ENCODE measurements at regions not wholly inside any gene's neighbourhood (a gene's known extent, or its start where the extent isn't known, plus 50 kb on each side); places are given as distances from the start of the nearest gene placed in this dataset.

- no peaks in the 10 kb centered on the region for H3K4me1 ChIP-seq
- no peaks in the 10 kb centered on the region for H3K9me3 ChIP-seq
- no peak overlapping the region for H3K4me3 ChIP-seq
- H3K27ac ChIP-seq, result no peak overlapping the region
- WGBS, 2 donors, result 32 to 35% methylated on average over 1 of the region's 1 CpG
- DNase-seq (ENCODE audit: low spot score in 2 of 2), result no peak
- no peaks in the 10 kb centered on the region for H3K27me3 ChIP-seq
- no peaks in the 10 kb centered on the region for H3K36me3 ChIP-seq
- TF ChIP-seq, protein P1, sequence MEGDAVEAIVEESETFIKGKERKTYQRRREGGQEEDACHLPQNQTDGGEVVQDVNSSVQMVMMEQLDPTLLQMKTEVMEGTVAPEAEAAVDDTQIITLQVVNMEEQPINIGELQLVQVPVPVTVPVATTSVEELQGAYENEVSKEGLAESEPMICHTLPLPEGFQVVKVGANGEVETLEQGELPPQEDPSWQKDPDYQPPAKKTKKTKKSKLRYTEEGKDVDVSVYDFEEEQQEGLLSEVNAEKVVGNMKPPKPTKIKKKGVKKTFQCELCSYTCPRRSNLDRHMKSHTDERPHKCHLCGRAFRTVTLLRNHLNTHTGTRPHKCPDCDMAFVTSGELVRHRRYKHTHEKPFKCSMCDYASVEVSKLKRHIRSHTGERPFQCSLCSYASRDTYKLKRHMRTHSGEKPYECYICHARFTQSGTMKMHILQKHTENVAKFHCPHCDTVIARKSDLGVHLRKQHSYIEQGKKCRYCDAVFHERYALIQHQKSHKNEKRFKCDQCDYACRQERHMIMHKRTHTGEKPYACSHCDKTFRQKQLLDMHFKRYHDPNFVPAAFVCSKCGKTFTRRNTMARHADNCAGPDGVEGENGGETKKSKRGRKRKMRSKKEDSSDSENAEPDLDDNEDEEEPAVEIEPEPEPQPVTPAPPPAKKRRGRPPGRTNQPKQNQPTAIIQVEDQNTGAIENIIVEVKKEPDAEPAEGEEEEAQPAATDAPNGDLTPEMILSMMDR (IDR thresholded peaks at IDR 0.05), result no peak
- TF ChIP-seq EP300 (IDR thresholded peaks at IDR 0.05), result no peak
Measured at GRCh38 chr17:53607475-53607874, 215.3 kb upstream of the KIF2B start.

DNA sequence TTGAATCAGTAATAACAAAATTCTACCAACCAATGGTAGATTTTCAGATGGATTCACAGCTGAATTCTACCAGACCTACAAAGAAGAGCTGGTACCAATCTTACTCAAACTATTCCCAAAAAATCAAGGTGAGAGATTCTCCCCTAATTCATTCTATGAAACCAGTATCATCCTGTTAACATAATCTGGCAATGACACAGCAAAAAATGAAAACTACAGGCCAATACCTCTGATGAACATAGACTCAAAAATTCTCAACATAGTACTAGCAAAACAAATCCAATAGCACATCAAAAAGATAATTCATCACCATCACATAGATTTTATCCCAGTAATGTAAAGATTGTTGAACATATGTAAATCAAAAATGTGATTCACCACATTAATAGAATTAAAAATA is 234.4 kb upstream of the KIF2B start:
- Histone ChIP-seq H3K27ac (no peak overlapping the region), H3K4me3 (no peak overlapping the region), H3K36me3 (no peaks in the 10 kb centered on the region), H3K9me3 (no peaks in the 10 kb centered on the region), H3K4me1 (no peaks in the 10 kb centered on the region), H3K27me3 (no peaks in the 10 kb centered on the region)
- no peak for DNase-seq (ENCODE audit: low spot score in 2 of 2)
- TF ChIP-seq EP300 (IDR thresholded peaks at IDR 0.05) (no peak), POLR2A (IDR thresholded peaks at IDR 0.05) (no peak)
- TF ChIP-seq, protein P1 (IDR thresholded peaks at IDR 0.05), result no peak

- no peaks in the 10 kb centered on the region for H3K27me3 ChIP-seq
- WGBS, 2 donors, result 92 to 94% methylated on average over 2 of the region's 2 CpGs
- no peak for DNase-seq (ENCODE audit: low spot score in 2 of 2)
- H3K4me3 ChIP-seq, result no peak overlapping the region
- TF ChIP-seq POLR2A (IDR thresholded peaks at IDR 0.05) (no peak), EP300 (IDR thresholded peaks at IDR 0.05) (no peak)
- TF ChIP-seq, protein P1 (IDR thresholded peaks at IDR 0.05), result no peak
- no peaks in the 10 kb centered on the region for H3K36me3 ChIP-seq
- H3K9me3 ChIP-seq, result no peaks in the 10 kb centered on the region
- no peaks in the 10 kb centered on the region for H3K4me1 ChIP-seq
- H3K27ac ChIP-seq, result no peak overlapping the region
Measured at GRCh38 chr17:53574038-53574437, 248.7 kb upstream of the KIF2B start.

DNA sequence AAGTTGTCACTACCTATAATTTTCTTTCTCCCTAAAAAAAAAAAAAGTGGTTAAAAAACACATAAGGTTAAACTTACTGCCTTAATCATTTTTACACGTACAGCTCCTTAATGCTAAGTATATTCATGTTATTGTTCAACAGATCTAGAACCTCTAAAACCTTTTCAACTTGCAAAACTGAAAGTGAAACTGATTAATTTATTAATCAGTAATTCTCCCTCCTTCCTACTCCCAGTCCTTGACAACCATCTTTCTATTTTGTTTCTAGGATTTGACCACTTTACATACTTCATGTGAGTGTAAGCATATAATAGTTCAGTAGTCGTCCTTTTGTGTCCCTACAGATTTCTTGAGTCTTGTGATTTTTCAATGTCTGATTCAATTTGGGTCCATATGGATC is 251.4 kb upstream of the KIF2B start:
- Histone ChIP-seq H3K4me1 (no peaks in the 10 kb centered on the region), H3K27ac (no peak overlapping the region), H3K9me3 (no peaks in the 10 kb centered on the region), H3K36me3 (no peaks in the 10 kb centered on the region), H3K4me3 (peak overlapping the region in 1 of 4 donors; percentile 2), H3K27me3 (no peaks in the 10 kb centered on the region)
- 40 to 47% methylated on average over 2 of the region's 2 CpGs for WGBS, 2 donors
- DNase-seq (ENCODE audit: low spot score in 2 of 2), result no peak
- TF ChIP-seq POLR2A (IDR thresholded peaks at IDR 0.05) (no peak), EP300 (IDR thresholded peaks at IDR 0.05) (no peak)
- TF ChIP-seq, protein P1 (IDR thresholded peaks at IDR 0.05), result no peak

GRCh38 chr17:53570731-53571130 is 252.0 kb upstream of the KIF2B start:
- H3K4me3 ChIP-seq, result peak overlapping the region in 1 of 4 donors; percentile 2
- no peaks in the 10 kb centered on the region for H3K27me3 ChIP-seq
- H3K36me3 ChIP-seq, result no peaks in the 10 kb centered on the region
- DNase-seq (ENCODE audit: low spot score in 2 of 2), result no peak
- TF ChIP-seq, protein P1 (IDR thresholded peaks at IDR 0.05), result no peak
- TF ChIP-seq POLR2A (IDR thresholded peaks at IDR 0.05), result no peak
- H3K27ac ChIP-seq, result no peak overlapping the region
- no peaks in the 10 kb centered on the region for H3K4me1 ChIP-seq
- no peaks in the 10 kb centered on the region for H3K9me3 ChIP-seq

All from tibial nerve (tissue), 4 donors.